ENCODE measurements at regions not wholly inside any gene's neighbourhood (a gene's known extent, or its start where the extent isn't known, plus 50 kb on each side); places are given as distances from the start of the nearest gene placed in this dataset.

DNA sequence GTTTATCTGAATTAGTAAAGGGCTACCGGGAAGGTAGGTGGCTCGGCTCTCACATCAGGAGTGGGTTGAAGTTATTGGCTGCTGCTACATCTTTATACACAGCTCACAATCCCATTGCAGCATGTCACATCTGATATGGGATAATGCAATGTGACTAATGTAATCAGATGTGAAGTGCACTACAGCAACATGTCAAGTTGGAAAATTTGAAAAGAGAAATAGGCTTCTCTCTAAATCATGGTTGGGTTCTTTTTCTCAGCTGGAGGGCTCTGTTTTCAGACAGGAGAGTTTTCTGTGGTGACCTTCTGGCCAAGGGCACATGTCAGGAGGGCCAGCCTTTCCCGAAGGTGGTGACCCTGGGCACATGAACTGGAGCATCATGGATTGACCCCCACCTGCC lies 337.5 kb downstream of the HRH4 start:
- TF ChIP-seq POLR2A (IDR thresholded peaks at IDR 0.05; ENCODE audit: low read depth, low read length) (no peak), POLR2AphosphoS5 (IDR thresholded peaks at IDR 0.05; ENCODE audit: low read depth, low read length) (no peak)
